ENCODE measurements at regions not wholly inside any gene's neighbourhood (a gene's known extent, or its start where the extent isn't known, plus 50 kb on each side); places are given as distances from the start of the nearest gene placed in this dataset.

GRCh38 chr12:93001407-93001806 is 72.3 kb upstream of the EEA1 start:
- TF ChIP-seq CTCF (conservative IDR thresholded peaks at IDR 0.05 in 1 of 2, IDR thresholded peaks at IDR 0.05 in 1 of 2; ENCODE audit: low read depth in 1 of 2, low read length in 2 of 2), result no peak
- no peak for TF ChIP-seq EZH2 (IDR thresholded peaks at IDR 0.05; ENCODE audit: low read length, missing control alignments)
